GM13976 (cell line): ENCODE measurements at regions not wholly inside any gene's neighbourhood (a gene's known extent, or its start where the extent isn't known, plus 50 kb on each side); places are given as distances from the start of the nearest gene placed in this dataset.

Experiments used
- DNase-seq: peaks from one replicate; pipeline ENCODE4 v3.0.0; 2012; ENCODE audit warnings: low spot score
- in situ Hi-C: fragments of 300-500 bp; cut with MboI; formaldehyde crosslinking; loops from one replicate; pipeline ENCODE4 v1.12.0; 2022; ENCODE audit warnings: low sequenced_read_pairs, mixed read lengths, inconsistent platforms; ENCODE audit not compliant: unreplicated experiment
- TF ChIP-seq, protein P1 (sequence below): IDR thresholded peaks from 2 replicates; pipeline ENCODE4 v1.5.1; 2012; ENCODE audit warnings: borderline replicate concordance, mild to moderate bottlenecking; ENCODE audit not compliant: insufficient read depth; ENCODE audit errors: extremely low read depth, missing control alignments, control extremely low read depth

GRCh38 chr16:86100205-86101136, 201.5 kb downstream of the IRF8 start:
- in situ Hi-C loops = no loop called here
- TF ChIP-seq, protein P1, sequence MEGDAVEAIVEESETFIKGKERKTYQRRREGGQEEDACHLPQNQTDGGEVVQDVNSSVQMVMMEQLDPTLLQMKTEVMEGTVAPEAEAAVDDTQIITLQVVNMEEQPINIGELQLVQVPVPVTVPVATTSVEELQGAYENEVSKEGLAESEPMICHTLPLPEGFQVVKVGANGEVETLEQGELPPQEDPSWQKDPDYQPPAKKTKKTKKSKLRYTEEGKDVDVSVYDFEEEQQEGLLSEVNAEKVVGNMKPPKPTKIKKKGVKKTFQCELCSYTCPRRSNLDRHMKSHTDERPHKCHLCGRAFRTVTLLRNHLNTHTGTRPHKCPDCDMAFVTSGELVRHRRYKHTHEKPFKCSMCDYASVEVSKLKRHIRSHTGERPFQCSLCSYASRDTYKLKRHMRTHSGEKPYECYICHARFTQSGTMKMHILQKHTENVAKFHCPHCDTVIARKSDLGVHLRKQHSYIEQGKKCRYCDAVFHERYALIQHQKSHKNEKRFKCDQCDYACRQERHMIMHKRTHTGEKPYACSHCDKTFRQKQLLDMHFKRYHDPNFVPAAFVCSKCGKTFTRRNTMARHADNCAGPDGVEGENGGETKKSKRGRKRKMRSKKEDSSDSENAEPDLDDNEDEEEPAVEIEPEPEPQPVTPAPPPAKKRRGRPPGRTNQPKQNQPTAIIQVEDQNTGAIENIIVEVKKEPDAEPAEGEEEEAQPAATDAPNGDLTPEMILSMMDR = no peak
- no peak for DNase-seq

- in situ Hi-C loops = no loop called here
- no peak for DNase-seq
- TF ChIP-seq, protein P1 = no peak
Measured at GRCh38 chr16:86101137-86101896, 202.4 kb downstream of the IRF8 start.

DNA sequence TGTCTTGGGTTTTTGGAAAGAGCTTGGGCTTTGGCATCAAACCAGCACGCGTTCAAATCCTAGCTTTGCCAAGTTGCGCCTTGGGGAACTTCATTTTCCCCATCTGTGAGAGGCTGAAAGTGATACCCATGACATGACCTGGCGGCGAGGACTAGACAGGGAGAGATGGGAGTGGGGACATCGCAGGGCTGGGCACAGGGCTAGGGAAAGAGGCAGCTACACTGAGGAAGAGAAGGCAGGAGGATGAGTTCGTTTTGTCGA, 202.9 kb downstream of the IRF8 start:
- no peak for DNase-seq
- TF ChIP-seq, protein P1 = no peak
- in situ Hi-C loops = no loop called here

- no peak for DNase-seq
- TF ChIP-seq, protein P1 = no peak
- in situ Hi-C loops = no loop called here
Measured at GRCh38 chr16:86103320-86103719, 204.4 kb downstream of the IRF8 start.

- in situ Hi-C loops = no loop called here
- no peak for DNase-seq
- TF ChIP-seq, protein P1 = no peak
Measured at GRCh38 chr16:86104537-86105048, 205.6 kb downstream of the IRF8 start.

GRCh38 chr16:86107215-86107825, 208.4 kb downstream of the IRF8 start:
- DNase-seq = no peak
- in situ Hi-C loops = no loop called here
- TF ChIP-seq, protein P1 = no peak
